ENCODE measurements at regions not wholly inside any gene's neighbourhood (a gene's known extent, or its start where the extent isn't known, plus 50 kb on each side); places are given as distances from the start of the nearest gene placed in this dataset.
A peak's percentile ranks its signal among the peaks of the same experiment; 100 is the strongest.

DNA sequence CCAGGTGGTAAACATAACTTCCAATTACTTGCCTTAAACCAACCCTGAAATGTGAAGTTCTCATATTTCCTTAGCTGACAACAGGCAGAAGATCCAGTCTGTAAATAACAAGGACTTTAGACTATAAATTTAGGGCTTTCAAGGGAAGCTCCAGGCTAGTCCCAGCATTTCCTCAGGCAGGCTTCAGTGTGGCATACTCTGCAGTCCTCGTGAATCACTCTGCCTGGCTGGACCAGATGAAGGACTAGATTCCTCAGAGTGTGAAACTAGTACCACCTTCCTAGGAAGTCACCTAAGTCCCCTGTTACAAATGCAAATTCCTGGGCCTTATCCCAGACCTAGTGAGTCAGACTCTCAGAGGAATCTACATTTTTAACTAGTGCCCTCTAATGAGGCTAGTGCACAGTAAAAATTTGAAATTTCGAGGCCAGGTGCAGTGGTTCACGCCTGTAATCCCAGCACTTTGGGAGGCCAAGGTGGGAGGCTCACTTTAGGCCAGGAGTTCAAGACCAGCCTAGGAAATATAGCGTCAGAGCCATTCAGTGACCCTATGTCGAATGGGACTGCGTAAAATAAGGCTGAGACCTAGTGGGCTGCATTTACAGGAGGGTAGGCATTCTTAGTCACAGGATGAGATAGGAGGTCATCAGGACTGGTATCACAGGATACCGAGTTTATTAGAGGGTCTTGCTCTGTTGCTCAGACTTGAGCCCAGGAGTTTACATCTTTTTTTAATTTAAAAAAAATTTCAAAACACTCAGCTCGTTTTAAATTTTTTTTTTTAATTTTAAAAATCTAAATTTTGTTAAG, 279.6 kb upstream of the JARID2 start:
- peak; percentile 90 for DNase-seq

DNA sequence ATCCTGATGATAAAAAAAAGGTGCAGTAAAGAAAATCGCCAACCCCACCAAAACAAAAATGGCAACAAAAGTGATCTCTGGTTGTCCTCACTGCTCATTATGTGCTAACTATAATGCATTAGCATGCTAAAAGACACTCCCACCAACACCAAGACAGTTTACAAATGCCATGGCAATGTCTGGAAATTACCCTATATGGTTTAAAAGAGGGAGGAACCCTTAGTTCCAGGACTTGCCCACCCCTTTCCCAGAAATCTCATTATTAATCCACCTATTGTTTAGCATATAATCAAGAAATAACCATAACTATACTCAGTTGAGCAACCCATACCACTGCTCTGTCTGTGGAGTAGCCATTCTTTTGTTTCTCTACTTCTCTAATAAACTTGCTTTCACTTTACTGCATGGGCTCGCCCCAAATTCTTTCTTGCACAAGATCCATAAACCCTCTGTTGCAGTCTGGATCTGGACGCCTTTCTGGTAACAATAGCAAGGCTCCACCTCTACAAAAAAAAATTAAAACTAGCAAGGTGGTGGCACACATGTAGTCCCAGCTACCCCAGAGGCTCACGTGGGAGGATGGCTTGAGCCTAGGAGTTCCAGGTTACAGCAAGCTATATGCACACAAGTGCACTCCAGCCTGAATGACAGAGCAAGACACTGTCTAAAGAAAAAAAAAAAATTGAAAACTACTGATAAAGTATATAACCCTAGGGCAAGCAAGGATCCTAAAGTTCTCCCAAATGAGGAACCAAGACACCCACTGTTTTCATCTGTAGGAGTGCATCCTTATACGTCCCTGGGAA, 278.8 kb upstream of the JARID2 start:
- no peak for DNase-seq

DNA sequence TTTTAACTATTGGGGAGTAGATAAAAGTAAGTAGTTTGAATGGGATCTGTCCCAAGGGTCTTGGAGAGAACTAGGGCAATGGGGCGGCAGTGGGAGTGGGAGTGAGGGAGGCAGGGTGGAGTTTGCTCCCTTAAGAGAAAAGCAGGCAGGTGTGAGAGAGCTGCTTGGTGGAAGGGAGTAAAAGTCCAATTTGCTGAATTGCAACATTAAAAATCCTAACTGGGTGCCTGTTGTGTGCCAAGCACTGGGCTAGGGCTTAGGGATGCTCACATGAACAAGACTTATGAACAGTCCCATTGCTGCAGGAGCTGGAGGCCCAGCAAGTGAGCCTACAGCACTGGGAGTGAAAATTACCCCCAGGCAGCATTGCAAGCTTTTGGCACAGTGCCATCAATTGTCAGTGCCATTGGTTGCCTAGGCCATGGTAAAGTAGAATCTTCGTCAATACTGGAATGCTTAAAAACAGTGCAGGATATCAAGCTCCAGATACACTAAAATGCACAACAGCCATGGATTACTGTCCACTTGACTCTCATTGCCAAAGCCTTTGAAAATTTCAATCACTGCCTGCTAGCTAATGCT, 277.7 kb upstream of the JARID2 start:
- DNase-seq, result no peak

DNA sequence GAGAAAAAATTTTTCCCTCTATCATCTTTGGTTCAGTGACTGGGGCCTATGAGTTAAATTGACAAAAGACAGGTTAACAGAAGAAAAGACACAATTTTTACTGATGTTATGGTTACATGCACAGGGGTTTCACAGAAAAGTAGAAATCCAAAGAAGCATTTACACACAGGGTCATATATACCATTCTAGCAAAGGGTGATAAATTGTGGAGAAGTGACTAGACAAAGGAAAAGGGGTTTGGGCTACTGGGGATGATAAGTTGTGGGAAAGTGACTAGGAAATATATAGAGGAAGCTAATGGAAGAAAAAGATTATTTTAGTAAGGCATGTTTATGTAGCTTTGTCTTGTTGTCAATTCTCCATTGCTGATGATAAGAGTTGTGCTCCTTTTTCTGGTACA, 276.7 kb upstream of the JARID2 start:
- no peak for DNase-seq

DNA sequence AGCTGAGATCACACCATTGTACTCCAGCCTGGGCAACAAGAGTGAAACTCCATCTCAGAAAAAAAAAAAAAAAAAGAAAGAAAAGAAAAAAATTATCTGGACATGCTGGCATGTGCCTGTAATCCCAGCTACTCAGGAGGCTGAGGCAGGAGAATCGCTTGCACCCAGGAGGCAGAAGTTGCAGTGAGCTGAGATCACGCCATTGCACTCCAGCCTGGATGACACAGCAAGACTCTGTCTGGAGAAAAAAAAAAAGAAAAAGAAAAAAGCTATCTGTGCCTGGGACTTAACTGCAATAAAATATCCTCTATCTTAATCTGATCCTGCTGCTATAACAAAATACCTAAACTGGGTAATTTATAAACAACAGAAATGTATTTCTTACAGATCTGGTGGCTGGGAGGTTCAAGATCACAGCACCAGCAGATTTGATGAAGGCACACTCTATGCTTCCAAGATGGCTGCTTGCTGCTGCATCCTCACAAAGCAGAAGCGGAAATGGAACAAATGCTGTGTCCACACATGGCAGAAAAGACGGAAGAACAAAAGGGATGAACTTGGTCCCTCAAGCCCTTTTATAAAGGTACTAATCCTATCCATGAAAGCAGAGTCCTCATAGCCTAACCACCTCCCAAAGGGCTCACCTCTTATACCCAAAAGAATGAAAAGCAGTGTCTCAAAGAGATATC, 273.3 kb upstream of the JARID2 start:
- DNase-seq, result no peak

DNA sequence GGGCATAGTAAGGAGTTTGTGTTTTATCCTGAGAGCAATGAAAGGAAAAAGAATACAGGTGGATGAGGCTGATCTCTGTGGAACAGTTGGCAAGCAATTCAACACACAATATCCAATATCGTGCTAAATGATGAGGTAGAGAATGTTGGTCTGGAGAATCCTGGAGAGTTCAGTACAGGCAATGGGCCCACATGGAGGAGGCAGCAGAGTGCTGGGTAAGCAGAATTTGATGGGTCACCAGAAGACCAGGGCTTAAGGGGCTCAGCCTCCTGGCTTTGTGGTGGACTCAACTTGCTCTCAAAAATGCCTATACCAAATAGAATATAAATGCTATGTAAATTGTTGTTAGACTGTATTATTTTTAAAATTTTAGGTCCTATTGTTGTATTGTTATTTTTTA, 271.5 kb upstream of the JARID2 start:
- no peak for DNase-seq

DNA sequence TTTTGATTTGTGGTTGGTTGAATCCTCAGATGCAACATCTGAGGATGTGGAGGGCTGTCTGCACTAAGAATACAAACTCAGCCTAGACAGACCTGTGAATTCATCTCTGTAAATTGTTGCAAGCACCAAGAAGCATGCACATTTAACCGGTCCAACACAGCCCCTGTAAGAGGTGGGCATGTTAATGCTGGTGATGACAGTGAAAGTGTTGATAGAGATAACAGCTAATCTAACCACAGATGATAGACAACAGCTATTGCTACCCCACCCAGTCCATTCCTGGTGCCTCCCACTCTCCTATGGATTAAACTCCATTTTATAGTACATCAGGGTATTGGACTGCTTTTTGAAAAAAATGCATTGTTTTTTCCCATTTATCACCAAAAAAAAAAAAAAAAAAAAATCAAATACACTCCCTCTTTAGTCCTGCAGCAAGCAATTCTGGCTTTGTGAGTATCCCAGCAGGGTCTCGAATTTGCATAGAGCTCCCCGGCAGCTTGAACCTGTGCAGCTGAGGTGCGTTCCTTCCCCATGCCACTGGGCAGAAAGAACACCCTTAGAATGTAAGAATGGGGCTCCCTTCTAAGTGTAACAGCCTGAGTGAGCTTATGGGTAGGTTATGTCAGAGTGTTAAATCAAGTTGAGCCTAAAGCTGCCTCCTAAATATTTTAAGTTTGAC, 270.9 kb upstream of the JARID2 start:
- no peak for DNase-seq

DNA sequence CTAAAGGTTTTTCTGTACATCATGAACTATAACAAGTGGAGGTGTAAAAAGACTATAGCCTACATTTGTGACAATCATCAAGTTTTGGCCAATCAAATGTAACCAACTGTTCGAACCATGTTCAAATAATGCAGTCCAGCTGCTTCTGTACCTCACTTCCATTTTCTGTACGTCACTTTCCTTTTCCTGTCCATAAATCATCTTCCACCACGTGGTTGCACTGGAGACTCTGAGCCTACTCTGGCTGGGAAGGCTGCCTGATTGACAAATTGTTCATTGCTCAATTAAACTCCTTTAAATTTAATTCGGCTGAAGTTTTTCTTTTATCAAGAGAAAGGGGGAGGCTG, 270.4 kb upstream of the JARID2 start:
- no peak for DNase-seq

DNA sequence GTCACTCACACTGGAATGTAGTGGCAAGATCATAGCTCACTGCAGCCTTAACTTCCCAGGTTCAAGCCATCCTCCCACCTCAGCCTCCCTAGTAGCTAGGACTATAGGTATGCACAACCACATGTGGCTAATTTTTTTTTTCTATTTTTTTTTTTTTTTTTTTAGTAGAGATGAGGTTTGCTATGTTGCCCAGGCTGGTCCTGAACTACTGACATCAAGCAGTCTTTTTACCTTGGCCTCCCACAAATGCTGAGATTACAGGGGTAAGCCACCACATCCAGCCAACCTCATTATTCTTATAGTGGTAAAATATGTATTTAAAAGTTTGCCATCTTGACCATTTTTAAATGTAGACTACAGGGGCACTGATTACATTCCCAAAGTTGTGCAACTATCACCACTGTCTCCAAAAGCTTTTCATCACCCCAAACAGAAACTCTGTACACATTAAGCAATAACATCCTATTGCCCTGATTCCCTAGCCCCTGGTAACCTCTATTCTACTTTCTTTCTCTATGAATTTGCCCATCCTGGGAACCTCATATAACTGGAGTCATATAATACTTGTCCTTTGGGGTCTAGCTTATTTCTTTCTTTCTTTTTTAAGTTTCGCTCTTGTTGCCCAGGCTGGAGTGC, 268.0 kb upstream of the JARID2 start:
- no peak for DNase-seq

DNA sequence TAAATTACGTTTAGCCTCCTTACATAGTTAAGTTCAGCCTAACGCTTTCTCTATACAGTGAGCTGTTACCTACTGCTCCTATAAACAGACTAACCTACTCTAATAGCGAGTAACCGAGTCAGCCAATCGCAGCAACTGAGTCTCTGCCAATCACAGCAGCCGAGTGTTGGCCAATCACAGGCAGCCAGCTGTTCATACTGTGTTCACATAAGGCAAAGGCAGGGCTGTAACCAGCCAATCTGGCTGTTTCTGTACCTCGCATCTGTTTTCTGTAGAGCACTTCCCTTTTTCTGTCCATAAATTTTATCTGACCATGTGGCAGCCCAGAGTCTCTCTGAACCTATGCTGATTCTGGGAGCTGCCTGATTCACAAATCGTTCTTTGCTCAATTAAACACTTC, 263.9 kb upstream of the JARID2 start:
- DNase-seq, result no peak

DNA sequence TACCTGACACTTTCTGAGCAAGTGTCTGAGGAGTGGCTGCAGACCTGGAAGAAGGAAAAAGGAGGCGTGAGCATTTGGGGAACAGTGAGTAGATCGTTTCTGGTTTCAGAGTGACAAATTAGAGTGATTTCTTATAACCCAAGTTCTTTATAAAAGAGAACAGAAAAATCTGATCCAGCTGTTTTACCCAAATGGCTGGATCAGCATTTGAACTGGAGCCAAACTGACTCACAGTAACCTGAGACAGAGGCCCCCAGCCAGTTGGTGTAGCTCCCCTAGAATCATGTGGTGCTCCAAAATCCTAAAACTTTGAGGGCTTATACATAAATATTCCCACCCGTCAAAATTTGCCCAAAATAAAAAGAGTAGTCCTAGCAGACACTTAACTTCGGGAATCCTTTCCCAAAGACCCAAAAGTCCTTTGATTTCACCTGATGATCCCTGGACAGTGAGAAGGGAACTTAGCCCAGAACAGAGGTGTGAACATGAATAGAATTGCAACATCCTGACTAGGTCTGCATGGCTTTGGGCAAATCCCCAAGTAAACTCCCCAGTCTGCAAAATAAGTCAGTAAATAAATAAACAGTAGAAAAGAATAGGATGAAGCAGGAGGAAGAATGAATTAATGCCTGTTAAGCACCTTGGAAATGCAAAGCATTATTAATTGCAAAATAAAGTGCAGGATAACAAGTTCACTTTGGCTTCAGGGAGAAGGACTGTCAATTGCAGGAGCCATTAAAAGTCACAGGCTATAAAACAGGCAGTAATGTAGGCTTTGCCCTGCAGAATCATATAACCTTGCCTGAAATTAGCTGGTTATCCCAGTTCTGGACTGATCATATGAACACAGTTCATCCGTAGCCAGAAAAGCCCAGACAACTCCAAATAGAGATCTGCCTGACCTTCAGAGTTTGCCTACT, 262.0 kb upstream of the JARID2 start:
- DNase-seq, result no peak

DNA sequence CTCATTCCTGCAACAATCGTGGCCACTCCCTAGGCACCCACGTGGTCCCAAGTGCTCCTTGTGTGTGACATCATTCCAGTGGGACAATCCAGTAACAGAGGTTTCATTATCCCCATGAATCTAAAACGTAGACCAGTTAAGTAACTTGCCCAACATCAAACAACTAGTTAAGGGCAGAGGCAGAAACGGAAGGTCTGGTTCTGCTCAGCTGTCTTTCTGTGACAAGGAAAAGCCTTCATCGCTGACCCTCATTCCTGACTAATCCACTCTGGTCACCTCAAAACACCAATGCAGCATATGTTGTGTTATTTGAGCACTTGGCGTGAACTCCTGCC, 261.4 kb upstream of the JARID2 start:
- DNase-seq, result peak; percentile 96

DNA sequence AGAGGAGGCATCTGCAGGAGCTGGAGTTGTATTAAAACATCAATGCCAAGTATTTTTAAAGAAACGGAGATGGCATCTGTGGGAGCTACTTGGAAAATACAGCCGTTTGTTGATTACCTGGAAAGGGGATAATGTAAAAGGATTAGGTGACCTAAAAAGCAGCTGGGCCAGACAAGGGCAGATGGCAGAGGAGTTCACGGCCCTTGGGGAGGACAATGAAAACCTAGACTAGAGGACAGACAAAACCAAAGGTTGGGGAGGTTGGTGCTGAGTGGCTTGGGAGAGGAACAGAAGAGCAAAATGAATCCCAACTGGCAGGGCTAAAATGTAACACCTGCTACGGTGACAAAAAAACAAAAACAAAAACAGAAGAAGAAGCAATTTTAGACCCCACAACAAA, 260.5 kb upstream of the JARID2 start:
- no peak for DNase-seq

DNA sequence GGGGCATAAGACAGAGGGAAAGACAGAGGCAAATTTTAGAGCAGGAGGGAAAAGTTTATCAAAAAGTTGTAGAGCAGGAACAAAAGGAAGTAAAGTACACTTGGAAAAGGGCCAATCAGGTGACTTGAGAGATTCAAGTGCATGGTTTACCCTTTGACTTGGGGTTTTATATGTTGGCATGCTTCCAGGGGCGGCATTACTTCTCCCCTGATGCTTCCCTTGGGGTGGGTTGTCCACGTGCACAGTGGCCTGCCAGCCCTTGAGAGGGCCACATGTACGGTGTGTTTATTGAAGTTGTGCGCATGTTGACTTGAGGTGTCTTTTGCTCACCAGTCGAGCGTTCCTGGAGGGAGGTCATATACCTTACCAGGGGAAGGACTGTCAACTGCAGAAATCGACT, 259.5 kb upstream of the JARID2 start:
- DNase-seq, result no peak

DNA sequence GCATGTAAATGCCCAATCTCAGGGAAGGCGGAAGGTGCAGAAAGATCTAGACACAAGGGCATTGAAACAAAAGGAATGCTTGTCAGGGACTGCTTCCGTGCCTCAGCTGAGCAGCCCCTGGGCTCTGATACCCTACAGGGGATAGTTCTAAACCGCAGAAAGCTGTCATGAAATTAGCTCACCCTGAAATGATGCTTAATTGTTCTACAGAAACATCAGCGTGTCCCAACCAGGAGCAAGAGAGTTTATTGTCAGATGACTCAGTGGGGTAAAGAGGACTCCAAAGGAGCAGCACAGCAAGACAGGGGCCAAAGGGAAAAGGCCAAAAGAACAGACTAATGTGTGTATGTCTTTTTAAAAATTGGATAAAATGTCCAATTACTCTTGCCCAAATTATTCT, 258.4 kb upstream of the JARID2 start:
- DNase-seq, result peak; percentile 70

DNA sequence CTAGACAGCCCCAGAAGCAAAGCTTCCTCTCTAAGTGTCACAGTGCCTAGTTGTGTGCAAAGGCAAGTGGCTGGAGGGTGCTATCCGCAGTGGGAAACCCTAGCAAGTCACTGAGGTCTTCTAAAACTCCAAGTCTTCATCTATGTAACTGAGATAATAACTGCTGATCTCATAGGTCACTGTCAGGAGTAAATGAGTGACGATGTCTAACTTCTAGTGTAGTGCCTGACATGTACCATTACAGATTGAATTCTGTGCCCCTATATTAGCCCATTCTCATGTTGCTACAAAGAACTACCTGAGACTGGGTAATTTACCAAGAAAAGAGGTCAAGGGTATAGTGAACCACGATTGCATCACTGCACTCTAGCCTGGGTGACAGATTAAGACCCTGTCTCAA, 253.5 kb upstream of the JARID2 start:
- no peak for DNase-seq

DNA sequence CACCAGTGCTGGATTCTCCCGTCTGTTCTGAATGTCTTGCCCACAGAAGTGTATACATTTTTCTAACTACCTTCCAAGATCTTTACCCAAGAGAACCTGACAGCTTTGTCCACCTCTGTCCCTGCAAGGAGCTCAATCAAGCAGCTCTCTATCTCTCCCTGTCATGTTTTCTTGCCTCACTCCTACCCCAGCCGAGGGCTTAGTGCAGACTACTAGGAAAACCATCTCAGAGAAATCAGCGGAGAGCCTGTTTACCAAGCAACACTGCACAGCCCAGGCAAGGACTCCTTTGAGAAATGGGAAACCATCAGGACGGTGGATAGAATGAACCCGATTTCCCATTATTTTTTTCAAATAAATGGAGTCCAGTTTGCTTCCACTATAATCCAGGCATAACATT, 250.7 kb upstream of the JARID2 start:
- DNase-seq, result no peak

DNA sequence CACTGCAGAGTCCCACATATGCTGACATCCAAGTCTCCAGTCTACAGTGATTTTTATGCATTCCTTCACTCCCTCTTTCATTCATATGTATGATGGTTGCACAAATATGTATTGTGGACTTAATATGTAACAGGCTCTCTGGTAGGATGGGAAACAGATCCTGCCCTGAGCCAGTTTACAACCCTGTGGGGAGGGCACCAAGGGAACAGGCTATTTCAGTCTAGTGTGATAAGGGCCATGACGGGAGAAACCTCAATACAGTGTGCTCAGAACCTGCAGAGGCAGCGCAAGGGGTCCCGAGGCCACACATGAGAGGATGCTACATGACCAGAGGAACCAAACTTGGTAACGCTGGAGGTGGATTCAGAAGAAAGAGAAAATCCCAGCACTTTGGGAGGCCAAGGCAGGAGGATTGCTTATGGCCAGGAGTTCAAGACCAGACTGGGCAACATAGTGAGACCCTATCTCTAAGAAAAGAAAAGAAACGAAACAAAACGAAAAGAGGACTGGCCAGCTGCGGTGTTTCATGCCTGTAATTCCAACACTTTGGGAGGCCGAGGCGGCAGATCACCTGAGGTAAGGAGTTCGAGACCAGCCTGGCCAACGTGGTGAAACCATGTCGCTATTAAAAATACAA, 249.8 kb upstream of the JARID2 start:
- DNase-seq, result no peak

DNA sequence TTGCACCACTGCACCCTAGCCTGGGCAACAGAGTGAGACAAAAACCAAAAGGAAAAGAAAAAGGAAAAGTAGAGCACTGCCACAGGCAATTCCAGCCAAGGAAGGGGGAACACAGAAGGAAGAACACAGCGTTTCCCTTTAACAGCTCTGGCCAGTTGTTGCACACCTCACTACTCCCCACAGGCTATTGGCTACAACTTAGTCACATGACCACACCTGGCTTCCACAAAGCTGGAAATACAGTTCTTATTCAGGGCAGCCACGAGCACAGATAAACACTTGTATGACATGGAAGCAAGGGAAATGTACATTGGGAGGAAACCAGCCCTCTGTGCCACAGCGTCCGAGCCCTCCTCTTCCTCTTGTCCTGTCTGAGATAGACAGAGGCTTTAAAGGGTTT, 249.0 kb upstream of the JARID2 start:
- no peak for DNase-seq

DNA sequence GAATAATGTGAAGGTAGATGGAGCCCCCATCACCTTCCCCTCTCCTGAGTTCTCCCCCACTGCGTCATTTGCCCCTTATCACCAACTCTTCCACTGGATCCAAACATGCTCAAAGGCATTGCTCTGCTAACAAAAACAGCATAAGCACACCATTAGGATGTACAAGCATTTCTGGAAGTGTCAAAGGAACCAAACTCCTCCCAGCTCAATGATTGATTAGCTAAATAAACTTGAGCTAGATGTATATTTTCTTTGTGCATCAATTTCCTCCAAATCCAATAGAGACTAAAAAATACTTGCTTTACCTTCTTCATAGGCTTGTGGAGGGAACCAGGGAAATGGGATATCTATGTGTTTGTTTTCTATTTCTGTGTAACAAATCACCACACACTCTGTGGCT, 248.4 kb upstream of the JARID2 start:
- no peak for DNase-seq

DNA sequence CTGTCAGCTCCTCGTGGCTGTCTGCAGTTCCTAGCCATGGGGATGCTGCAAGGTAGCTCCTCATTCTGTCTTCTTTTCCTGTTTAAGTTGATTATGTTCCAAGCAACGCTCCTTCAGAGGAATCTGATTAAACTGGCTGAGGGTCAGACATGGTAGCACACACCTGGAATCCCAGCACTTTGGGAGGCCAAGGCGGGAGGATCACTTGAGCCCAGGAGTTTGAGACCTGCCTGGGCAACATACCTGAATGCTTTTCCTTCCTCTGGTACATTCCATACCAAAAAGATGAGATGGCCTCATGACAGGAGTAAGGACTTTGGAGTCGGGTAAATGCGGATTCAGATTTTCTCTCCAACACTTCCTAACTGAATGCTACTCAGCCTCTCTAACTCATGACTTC, 246.8 kb upstream of the JARID2 start:
- DNase-seq, result no peak
